Suprapubic skin (tissue), 4 donors: ENCODE measurements at regions not wholly inside any gene's neighbourhood (a gene's known extent, or its start where the extent isn't known, plus 50 kb on each side); places are given as distances from the start of the nearest gene placed in this dataset.

Experiments
- DNase-seq, 2 donors: peaks; one replicate each; pipeline ENCODE4 v3.0.0-alpha.2; 2019; ENCODE audit warnings: low spot score in 2 of 2
- H3K27ac ChIP-seq: fragments of 200-600 bp; sonication (generic); one replicate; pipeline ENCODE4 v1.5.1; 2019
- H3K27me3 ChIP-seq: fragments of 200-600 bp; sonication (generic); one replicate; pipeline ENCODE4 v1.5.1; 2019
- H3K36me3 ChIP-seq: fragments of 200-600 bp; sonication (generic); one replicate; pipeline ENCODE4 v1.5.1; 2019
- H3K4me1 ChIP-seq: fragments of 200-600 bp; sonication (generic); one replicate; pipeline ENCODE4 v1.5.1; 2019
- H3K4me3 ChIP-seq: fragments of 200-600 bp; sonication (generic); one replicate; pipeline ENCODE4 v1.5.1; 2019; ENCODE audit warnings: mild to moderate bottlenecking
- H3K9me3 ChIP-seq: fragments of 200-600 bp; sonication (generic); one replicate; pipeline ENCODE4 v1.5.1; 2019
- EP300 ChIP-seq: sonication (generic); formaldehyde crosslinking; IDR thresholded peaks from one replicate; pipeline ENCODE4 v1.6.1; 2017; ENCODE audit warnings: antibody characterized with exemption
- POLR2A ChIP-seq, 2 donors: fragments of 450-650 bp; IDR thresholded peaks; one replicate each; pipeline ENCODE4 v1.6.1; 2017; ENCODE audit warnings: antibody characterized with exemption in 2 of 2, mild to moderate bottlenecking in 2 of 2, moderate library complexity in 2 of 2
- POLR2AphosphoS5 ChIP-seq, 3 donors: sonication (generic); formaldehyde crosslinking; IDR thresholded peaks; one replicate each; pipeline ENCODE4 v1.6.1; 2017; ENCODE audit warnings: antibody characterized with exemption in 3 of 3
- WGBS: methylation state at CpG from one replicate; pipeline ENCODE4 v1.1.5; 2018; 5-methylcytosine and 5-hydroxymethylcytosine counted together
- TF ChIP-seq, protein P1 (sequence below), 2 donors: fragments of 200-600 bp in 1 of 2; fragments of 450-650 bp in 1 of 2; sonication (generic) in 1 of 2; IDR thresholded peaks; one replicate each; pipeline ENCODE4 v1.5.1; 2016 to 2019; ENCODE audit warnings: antibody characterized with exemption in 2 of 2, mild to moderate bottlenecking in 1 of 2, moderate library complexity in 1 of 2

DNA sequence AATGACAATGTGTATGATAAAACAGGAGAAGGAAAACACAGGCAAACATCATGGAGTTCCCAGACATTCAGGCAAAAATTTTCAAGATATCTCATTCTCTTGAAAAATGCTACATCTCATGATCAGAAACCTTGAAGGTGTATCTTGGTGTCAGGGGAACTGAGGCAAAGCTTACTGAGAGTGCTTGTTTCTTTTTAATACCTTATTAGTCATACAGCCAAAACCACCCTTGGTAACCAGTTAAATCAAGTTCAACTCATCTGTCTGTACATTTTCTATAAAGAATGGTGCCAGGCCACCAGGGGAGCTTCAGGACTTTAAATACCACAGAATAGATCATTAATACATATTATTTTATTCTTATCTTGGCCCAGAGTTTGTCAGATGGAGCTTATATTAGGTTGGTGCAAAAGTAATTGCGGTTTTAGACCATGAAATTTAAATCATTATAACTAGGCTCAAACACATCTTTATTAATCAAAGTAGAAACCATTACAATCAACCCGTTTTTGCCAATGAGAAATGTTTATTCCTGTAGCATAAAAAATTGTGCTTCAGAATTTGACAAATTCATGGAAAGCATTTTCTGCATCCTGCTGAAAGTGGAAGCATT is 1036.0 kb downstream of the AMY1C start:
- no peak overlapping the region for H3K4me3 ChIP-seq
- no peak for DNase-seq
- no peaks in the 10 kb centered on the region for H3K27me3 ChIP-seq
- no peak overlapping the region for H3K27ac ChIP-seq
- no peaks in the 10 kb centered on the region for H3K36me3 ChIP-seq
- no peaks in the 10 kb centered on the region for H3K9me3 ChIP-seq
- TF ChIP-seq POLR2AphosphoS5 (IDR thresholded peaks at IDR 0.05) (no peak), EP300 (no peak), POLR2A (IDR thresholded peaks at IDR 0.05) (no peak)
- TF ChIP-seq, protein P1, sequence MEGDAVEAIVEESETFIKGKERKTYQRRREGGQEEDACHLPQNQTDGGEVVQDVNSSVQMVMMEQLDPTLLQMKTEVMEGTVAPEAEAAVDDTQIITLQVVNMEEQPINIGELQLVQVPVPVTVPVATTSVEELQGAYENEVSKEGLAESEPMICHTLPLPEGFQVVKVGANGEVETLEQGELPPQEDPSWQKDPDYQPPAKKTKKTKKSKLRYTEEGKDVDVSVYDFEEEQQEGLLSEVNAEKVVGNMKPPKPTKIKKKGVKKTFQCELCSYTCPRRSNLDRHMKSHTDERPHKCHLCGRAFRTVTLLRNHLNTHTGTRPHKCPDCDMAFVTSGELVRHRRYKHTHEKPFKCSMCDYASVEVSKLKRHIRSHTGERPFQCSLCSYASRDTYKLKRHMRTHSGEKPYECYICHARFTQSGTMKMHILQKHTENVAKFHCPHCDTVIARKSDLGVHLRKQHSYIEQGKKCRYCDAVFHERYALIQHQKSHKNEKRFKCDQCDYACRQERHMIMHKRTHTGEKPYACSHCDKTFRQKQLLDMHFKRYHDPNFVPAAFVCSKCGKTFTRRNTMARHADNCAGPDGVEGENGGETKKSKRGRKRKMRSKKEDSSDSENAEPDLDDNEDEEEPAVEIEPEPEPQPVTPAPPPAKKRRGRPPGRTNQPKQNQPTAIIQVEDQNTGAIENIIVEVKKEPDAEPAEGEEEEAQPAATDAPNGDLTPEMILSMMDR (IDR thresholded peaks at IDR 0.05) = no peak
- H3K4me1 ChIP-seq = no peaks in the 10 kb centered on the region
- 67% methylated on average over 2 of the region's 2 CpGs for WGBS

DNA sequence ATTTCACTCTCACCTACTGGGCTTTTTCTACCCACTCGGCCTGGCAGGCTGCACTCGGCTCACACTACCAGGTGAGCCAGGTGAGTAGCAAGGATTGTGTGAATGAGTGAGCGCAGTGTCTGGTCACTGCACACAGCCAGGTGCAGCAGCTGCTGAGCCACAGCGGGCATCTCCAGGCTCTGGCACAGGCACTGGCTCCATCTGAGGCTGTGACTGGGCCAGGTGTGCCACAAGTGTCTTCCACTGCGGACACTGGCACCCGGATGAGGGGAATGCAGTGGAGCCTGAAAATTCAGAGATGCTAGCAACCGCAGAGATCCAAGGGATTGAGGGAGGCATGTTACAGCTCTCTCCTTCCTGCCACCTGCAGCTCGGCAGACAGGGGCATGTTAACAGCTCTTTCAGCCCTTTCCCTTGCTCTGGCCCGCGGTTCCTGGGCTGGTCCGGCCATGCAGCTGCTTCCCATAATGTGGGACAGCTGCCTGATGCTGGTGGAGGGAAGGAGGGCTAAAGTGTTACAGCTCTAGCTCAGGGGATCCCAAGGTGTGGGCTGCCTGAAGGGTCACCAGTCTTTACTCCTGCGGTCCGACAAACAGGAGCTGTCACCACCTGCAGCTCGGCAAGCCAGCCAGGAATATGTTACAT is 1038.3 kb downstream of the AMY1C start:
- H3K9me3 ChIP-seq = no peaks in the 10 kb centered on the region
- no peak for DNase-seq
- H3K27ac ChIP-seq = no peak overlapping the region
- WGBS = 88% methylated on average over 9 of the region's 14 CpGs
- H3K4me3 ChIP-seq = no peak overlapping the region
- H3K4me1 ChIP-seq = no peaks in the 10 kb centered on the region
- no peaks in the 10 kb centered on the region for H3K27me3 ChIP-seq
- H3K36me3 ChIP-seq = no peaks in the 10 kb centered on the region
- TF ChIP-seq POLR2AphosphoS5 (IDR thresholded peaks at IDR 0.05) (no peak), POLR2A (IDR thresholded peaks at IDR 0.05) (no peak), EP300 (no peak)
- TF ChIP-seq, protein P1 (IDR thresholded peaks at IDR 0.05) = no peak

DNA sequence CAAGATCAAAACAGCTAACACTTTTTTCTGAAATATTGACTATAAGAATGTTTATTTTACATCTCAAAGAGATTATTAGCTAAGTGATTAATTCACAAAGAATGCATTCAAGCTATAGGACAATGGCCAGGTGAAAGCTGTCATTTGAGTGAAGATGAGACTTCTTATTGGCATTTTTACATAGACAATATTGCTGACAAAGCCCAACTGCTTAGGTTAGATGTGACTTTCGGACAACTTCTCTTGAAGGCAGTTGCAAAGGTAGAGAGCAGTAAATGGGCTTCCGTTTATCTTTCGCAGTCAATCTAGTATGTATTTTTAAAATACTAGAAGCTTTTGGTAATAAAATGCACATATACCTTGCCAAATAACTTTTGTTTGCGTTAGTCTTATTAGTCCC is 1041.3 kb downstream of the AMY1C start:
- TF ChIP-seq POLR2A (IDR thresholded peaks at IDR 0.05) (no peak), POLR2AphosphoS5 (IDR thresholded peaks at IDR 0.05) (no peak), EP300 (no peak)
- TF ChIP-seq, protein P1 (IDR thresholded peaks at IDR 0.05) = no peak
- WGBS = 89% methylated on average over 4 of the region's 4 CpGs
- Histone ChIP-seq H3K9me3 (no peaks in the 10 kb centered on the region), H3K27me3 (no peaks in the 10 kb centered on the region), H3K36me3 (no peaks in the 10 kb centered on the region), H3K4me3 (no peak overlapping the region), H3K4me1 (no peaks in the 10 kb centered on the region), H3K27ac (no peak overlapping the region)
- no peak for DNase-seq

DNA sequence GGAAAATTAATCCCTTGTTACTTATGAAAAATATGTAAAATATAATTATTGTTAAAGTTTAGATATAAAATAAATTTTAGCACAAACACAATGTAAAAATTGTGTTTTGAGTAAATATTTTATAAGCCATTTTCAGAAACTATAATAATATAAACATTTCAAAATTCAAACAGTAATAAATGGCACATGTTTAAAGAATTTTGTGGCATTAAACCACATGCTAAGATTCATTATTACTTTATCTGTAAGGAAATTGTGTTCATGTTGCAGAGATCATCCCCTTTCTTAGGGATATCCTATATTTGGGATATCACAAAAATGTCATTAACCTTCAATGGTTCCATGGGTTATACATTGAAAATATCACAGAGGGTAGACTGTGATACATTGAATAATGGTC is 1044.3 kb downstream of the AMY1C start:
- Histone ChIP-seq H3K4me1 (no peaks in the 10 kb centered on the region), H3K27me3 (no peaks in the 10 kb centered on the region), H3K4me3 (no peak overlapping the region), H3K27ac (no peak overlapping the region), H3K36me3 (no peaks in the 10 kb centered on the region), H3K9me3 (no peaks in the 10 kb centered on the region)
- no peak for DNase-seq
- TF ChIP-seq EP300 (no peak), POLR2AphosphoS5 (IDR thresholded peaks at IDR 0.05) (no peak), POLR2A (IDR thresholded peaks at IDR 0.05) (no peak)
- TF ChIP-seq, protein P1 (IDR thresholded peaks at IDR 0.05) = no peak

DNA sequence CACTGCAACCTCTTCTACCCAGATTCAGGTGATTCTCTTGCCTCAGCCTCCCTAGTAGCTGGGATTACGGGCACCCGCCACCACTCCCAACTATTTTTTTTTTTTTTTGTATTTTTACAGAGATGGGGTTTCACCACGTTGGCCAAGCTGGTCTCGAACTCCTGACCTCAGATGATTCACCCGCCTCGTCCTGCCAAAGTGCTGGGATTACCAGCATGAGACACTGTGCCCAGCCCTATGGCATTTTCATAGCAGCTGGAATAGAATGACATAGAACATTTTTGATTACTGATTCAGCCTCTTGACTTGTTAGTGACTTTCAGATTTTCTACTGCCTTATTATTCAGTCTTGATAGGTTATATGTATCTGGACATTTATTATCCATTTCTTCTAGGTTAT is 1046.2 kb downstream of the AMY1C start:
- Histone ChIP-seq H3K36me3 (no peaks in the 10 kb centered on the region), H3K9me3 (no peaks in the 10 kb centered on the region), H3K27me3 (no peaks in the 10 kb centered on the region), H3K4me1 (no peaks in the 10 kb centered on the region), H3K27ac (no peak overlapping the region), H3K4me3 (no peak overlapping the region)
- TF ChIP-seq POLR2AphosphoS5 (IDR thresholded peaks at IDR 0.05) (no peak), EP300 (no peak)
- TF ChIP-seq, protein P1 (IDR thresholded peaks at IDR 0.05) = no peak
- DNase-seq = no peak
- WGBS = 92% methylated on average over 6 of the region's 6 CpGs
